ENCODE measurements at regions not wholly inside any gene's neighbourhood (a gene's known extent, or its start where the extent isn't known, plus 50 kb on each side); places are given as distances from the start of the nearest gene placed in this dataset. TPM values are rescaled to one million over a fixed set of nuclear protein-coding genes. Genes with fewer than 3 reads are reported as not detected.

Small RNA genes lying in the stretch of these regions (microRNA-seq; reads per million reads assigned to microRNA genes)
- gene MIR5100 (ENCODE audit: borderline number of aligned reads, borderline replicate concordance): not detected

Data from PC-9 (cell line).